ENCODE measurements at regions not wholly inside any gene's neighbourhood (a gene's known extent, or its start where the extent isn't known, plus 50 kb on each side); places are given as distances from the start of the nearest gene placed in this dataset.

DNA sequence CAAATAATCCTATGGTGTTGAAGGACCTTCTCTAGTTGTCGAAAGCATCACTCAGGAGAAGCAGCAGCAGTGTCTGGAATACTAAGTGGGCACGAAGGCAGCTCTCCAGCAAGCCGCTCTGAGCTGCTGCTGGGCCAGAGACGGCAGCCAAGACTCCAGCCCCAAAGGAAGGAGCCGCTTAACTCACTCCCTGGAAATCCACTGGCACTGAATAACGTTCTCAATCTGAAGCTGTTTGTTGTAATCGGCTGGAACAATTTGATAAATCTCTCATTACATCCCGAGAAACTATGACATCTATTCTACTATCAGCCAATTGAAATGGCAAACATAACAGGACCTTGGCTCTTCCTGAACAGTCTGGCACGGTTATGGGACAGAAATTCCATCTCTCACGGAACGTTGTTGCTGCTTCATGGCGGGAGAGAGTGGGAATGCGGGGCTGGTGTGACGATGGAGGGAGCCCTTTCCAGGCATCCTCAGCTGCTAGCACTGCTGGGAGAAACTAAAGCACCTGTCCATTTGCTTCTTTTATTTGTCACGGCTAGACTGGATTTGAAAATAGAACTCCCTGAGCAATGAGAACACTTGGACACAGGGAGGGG lies 331.5 kb upstream of the RNF32 start:
- DNase-seq (ENCODE audit: low read depth): no peak

DNA sequence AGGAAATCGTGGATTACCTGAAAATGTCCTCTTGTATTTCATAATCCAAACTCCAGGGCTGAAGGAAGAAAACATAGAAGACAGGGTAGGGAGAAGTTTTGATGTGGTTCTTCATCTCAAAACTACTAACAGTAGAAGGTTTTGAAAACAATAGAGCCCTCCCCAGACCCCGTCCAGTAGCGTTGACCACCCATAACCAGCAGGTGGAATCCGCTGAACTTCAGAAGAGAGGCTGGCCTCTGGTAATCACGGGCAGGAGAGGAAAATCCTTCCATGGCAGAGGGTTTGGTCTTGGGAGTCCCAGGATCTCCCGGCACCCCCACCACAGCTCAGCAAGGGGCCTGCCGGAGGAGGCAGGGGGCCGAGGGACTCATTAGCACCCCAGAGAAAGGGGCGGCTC lies 333.4 kb upstream of the RNF32 start:
- DNase-seq (ENCODE audit: low read depth): no peak

DNA sequence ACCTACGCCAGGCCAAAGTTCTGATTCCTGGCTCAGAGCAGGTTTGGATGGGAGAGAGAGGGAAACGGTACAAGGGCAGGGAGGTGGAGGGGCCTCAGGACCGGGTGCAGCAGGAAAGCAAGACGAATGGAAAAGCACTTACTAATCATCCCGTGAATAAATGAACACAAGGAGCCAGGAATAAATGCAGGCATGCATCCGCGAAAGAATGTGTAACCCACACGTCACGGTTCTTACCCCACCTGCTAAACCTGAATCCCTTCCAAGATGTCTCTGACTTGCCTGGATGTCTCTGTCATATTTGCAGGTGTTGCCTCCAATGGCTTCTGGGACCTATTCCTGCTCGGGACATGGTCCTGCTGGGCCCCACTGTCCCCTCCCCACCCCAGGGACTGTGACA lies 335.2 kb upstream of the RNF32 start:
- DNase-seq (ENCODE audit: low read depth): no peak

DNA sequence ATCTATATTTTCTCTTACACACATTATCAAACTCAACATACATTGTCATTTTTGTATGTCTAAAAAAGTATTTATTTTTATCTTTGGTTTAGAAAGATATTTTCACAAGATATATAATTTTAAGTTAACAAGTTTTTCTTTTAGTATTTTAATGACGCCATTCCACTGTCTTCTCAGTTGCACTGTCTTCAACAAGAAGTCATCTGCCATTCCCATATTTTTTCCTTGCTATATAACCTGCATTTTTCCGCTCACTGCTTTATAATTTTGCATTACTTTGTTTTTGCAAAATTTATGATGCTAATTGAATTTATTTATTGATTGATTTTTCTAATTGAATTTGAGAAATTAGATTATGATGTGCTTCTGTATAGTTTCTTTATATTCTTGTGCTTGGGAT lies 357.8 kb upstream of the RNF32 start:
- no peak for DNase-seq (ENCODE audit: low read depth)

DNA sequence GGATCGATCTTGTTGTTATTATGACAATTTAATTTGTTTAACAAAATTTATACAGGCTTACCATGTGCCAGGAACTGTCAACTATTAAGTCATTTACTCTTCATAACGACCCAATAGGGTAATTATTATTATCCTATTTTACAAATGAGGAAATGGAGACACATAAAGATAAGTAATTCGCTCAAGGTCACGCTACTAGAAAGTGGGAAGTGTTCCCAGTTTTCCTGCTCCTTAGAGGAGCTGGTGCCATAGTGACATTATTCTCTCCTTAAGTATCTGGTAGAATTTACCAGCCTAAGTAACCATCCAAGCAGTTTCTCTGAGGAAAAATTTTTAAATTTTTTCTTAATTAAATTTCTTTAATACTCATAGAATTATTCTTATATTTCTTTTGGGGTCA lies 360.9 kb upstream of the RNF32 start:
- DNase-seq (ENCODE audit: low read depth): no peak

DNA sequence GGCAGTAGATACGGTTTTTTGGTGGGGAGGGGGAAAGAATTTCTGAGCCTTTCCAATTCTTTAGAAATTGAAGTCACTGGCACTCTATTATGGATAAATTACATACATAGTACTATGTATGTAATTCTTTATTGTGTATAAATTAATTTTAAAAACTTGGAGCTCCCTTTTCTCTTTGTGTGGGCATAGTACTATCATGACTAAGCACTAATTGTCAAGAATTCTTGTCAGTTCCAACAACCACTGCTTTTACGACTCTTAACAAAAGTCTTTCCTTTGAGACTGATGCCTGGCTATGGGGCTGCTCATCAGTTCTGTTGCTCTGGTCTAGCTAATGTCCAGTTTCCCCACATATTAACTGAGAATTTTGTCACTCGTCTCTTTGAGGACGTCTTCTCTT lies 365.3 kb upstream of the RNF32 start:
- DNase-seq (ENCODE audit: low read depth): no peak

DNA sequence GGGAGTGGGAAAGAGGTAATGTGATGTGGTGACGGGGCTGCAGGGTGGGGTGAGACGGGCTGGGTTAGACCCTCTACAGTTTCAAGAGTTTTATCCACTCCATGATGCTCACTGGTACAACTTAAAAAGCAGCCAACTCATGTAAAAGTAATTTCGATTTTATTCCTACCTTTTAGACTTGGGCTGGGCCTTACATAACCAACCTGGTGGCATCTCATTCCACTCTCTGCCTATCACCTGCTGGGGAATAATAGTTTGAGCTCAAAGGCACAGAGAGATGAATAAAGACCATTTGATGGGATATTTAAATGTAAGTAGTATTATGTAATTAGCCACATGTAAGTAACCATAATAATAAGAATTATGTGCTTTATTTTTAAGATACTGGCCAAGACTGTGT lies 366.0 kb upstream of the RNF32 start:
- DNase-seq (ENCODE audit: low read depth): no peak

DNA sequence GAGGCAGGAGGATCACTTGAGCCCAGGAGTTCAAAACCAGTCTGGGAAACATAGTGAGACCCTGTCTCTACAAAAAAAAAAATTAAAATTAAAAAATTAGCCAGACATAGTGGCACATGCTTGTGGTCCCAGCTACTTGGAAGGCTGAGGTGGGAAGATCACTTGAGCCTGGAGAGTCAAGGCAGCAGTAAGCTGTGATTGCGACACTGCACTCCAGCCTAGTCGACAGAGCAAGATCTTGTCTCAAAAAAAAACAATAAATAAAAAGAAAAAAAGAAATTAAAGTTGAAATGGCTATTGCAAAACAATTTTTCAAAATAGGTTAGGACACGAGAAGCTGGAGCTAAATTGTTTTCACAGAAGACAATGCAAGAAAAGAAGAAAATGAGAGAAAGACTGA lies 379.0 kb upstream of the RNF32 start:
- no peak for DNase-seq (ENCODE audit: low read depth)

DNA sequence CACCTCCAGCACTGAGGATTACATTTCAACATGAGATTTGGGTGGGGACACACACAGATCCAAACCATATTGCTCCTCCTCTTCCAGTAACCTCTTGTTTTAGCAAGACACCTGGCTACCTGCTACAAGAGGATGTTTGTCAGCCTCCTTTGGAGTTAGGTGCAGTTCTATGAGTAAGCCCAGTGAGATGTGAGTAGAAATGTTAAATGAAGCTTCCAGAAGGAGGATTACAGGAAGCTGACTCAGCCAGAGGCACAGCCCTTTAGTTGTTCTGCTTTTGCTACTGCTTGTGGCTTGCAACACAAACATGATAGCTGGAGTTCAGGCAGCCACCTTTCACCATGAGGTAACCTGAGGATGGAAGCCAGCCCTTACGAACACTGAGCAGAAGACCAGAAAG lies 382.7 kb upstream of the RNF32 start:
- DNase-seq (ENCODE audit: low read depth): no peak

DNA sequence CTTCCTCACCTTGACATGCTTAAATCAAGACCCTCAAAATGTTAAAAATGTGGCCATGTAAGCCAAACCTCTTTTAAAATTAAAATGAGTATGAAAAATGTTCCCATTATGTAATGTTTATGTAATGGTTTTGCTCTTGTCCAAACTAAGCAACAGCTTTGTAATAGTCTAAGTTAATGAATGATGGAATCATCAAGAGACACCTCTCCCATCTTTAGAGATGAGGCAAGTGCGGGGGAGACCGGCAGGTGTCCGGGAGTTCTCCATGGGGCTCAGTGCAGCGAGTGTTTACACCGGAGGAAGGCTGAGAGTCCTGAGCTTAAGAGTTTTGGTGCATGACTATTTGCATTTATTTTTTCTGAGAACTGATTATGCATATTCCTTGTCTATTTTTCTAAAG lies 384.9 kb upstream of the RNF32 start:
- no peak for DNase-seq (ENCODE audit: low read depth)

DNA sequence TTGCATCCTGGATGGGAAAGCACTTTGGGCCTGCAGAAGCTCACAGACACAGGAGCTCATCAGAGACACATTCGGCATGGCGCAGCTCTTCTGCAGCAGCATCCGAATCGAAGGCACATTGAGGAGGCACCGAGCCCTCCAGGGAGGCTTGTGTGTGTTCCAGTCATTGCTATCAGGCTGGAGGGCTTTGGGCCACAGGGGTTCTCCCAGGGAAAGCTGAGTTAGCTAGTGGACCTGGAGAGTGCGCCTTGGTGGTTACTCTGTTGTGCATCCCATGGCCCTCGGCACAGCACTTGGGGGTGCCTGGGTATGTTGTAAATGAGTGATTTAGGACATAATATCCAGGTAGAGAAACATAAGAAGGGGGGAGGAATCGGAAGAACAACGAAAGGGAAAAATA lies 388.7 kb upstream of the RNF32 start:
- DNase-seq (ENCODE audit: low read depth): no peak

DNA sequence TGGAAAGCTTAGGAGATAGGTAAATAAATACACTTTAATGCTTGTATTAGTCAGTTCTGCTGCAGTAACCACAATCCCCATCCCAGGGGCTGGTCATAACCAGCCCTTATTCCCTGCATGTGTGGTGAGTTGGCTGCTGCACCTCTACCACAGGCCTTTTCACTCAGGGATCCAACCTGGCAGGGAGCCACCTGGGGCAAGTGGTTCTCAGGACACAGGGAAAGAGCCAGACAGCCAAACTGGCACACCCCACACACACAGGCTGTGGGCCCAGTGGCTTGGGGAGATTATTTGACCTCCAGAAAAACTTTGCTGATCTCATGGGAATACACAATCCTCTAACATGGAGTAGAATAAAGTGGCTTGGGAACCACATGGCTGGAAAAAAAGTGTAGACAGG lies 400.0 kb upstream of the RNF32 start:
- DNase-seq (ENCODE audit: low read depth): no peak

DNA sequence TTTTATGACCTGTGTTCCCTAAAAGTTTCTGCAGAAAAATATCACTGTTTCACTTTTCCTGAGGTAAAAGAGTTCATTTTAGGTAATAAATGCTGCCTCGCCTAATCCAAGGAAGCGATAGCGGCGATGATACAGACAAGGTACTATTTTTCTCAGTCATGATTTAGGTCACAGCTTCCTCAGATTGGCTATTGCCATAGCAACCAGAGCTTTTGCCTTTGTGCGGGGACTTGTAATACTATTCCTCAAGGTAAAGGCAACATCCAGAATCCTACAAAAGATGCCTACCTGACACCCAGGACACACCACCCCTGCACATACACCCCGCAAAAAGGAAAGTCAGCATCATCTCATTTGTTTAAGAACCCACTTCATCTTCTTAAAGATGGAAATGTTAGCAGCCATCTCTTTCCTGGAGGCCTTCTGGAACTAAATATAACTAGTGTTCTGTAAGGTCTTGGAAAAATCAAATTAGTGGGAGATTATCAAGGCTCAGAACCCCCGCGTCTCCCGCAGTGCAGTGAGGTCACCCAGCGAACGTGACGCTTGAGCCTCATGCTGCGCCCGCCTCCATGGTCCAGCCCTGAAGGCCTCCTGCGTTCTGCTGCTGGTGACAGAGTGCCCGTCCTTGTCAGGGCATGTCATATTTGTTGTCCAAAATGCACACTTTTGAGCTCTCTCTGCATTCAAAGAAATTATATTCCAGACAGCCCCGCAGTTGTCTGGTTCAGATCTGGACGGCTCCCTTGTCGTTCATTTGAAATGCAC lies 402.0 kb upstream of the RNF32 start:
- DNase-seq (ENCODE audit: low read depth): no peak

DNA sequence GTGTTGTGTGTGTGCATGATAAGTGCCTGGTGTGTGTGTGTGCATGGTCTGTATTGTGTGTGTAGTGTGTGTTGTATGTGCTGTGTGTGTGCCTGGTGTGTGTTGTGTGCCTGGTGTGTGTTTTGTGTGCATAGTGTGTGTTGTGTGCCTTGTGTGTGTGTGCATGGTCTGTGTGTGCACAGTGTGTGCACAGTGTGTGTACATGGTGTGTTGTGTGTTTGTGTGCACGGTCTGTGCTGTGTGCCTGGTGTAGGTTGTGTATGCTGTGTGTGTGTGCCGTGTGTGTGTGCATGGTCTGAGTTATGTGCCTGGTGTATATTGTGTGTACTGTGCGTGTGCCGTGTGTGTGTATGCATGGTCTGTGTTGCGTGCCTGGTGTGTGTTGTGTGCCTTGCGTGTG lies 403.0 kb upstream of the RNF32 start:
- no peak for DNase-seq (ENCODE audit: low read depth)

DNA sequence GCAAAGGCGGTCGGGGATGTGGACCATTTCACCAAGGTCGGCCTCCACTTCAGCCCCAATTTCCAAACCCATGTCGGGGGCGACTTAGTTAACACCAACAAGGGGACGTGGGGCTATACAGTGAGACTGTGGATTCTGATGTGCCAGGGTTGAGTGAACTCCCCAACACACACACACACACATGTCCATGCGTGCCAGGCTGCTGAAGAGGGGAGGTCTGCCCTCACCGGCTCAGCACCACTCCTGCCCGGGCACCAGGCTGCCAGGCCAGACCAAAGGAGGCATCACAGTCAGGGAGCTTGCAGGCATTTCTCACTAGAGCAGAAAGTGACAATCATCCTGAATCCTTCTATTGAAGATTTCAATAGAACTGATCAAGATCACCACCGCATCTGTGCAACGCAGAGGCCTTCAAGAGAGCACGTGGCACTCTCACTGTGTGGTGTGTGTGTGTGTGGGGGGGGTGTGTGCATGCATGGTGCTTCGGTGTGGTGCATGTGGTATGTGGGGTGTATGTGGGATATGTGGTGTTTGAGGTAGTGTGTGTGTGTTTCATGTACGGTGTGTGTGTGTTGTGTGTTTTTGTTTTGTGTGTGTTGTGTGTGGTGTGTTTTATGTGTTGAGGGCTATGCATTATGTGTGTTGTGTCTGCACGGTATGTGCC lies 403.5 kb upstream of the RNF32 start:
- DNase-seq (ENCODE audit: low read depth): no peak

DNA sequence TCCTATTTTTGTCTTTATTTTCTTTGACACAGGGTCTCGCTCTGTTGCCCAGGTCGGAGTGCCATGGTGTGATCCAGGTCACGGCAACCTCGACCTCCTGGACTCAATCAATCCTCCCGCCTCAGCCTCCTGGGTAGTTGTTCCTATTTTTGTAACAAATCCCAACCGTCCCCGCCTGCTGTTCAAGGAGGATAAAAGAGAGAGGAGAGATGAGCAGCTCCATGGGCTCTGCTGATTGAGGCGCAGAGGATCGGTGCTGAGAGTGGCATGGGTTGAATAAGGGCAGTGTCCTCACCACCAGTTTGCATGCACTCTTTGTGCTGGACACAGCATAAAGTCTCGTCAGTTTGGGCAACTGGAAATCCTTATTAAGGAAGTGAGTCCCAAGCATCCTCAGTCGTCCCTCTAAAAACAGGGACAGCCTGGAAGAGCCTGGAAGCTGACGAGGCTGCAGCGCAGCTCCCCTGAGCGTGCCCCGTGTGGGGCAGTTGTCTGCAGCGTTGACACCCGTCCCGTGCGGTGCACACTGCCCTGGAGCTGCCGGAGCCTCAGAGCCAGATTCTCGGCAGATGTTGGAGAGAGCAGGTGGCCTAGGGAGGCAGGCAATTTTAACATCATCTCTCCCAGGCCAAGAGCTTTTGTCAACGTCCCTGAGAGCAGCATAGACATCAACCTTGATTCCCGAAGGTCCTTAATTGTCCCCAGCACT lies 404.2 kb upstream of the RNF32 start:
- no peak for DNase-seq (ENCODE audit: low read depth)

DNA sequence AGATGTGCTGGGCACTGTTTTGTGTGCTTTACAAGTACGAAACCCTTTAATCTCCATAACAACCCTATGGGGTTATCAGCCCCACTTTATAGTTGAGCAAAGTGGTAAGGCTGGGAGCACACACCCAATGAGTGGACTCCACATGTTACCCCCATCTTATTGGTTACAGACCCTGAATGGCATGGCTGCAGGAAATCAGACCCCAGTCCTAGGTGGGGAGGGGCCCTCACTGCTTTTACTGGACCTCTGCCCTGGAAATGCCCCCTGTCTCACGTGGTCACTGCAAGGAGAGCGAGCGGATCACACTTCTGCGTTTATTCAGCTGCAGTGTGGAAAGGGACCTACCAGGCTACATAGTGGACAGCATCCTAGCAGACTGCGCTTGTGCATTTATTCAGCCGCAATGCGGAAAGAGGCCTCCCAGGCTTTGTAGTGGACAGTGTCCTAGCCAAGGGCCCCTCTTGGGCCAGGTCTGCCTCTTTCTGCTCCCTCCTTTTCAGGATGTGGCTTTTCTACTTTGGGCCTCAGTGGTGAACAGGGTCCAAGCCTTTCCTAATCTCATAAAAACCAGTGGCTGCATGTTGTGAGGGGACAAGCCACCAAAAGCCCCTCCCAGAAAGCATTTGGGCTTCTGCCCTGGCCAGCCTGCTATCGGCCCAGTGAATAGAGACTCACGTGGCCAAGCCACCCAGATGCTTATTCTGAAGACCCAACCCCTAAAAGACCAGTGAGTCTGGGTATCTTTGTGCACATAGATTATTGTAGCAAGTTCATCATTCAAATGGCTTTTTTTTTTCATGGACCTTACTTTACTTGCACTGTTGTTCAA lies 405.7 kb upstream of the RNF32 start:
- no peak for DNase-seq (ENCODE audit: low read depth)

DNA sequence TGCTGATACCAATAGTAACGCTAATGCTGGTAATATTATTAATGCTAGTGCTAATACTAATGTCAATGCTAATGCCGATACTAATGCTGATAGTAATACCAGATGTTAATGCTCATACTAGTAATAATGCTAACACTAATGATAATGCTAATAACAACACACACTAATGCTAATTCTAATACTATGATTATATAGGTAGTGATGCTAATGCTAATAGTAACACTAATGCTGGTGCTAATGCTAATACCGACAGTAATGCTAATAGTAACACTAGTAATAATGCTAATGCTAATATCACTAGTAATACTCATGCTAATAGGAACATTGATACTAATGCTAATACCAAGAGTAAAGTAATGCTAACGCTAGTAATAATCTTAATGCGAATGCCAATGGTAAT lies 406.4 kb upstream of the RNF32 start:
- no peak for DNase-seq (ENCODE audit: low read depth)

DNA sequence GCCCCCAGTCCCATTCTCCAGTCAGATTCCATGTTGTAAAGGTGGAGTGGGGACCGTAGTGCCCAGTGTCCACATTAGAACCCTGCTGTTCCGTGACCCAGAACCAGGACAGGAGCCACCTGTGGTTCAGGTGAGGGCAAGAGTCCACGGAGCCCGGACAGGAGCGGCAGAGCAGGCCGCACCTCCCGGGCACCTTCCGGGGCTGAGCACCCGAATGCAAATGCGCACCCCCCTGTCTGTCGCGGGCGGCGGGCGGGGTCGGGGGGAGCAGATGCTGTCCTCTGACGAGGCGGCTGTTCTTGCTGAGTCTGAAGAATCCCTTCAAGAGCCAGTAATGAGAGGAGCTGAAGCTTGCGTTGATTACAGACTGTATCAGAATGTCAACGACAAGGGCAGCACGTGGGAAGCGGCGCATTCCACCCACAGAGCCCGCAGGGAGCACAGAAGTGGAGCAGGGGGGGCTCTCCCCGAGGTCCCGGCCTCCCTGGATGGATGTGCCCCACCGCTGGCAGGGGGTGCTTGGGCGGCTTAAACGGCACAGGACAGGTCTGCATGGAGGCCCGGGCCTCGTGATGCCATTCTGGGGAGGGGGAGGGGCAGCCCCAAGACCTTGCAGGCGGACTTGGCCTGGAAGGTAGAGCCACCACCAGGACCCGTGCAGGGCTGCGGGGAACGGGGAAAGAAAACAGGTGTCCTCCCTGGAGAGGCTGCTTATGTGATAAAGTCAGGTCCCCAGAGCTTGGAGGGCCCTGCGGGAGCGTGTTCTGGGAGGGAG lies 407.5 kb upstream of the RNF32 start:
- no peak for DNase-seq (ENCODE audit: low read depth)

DNA sequence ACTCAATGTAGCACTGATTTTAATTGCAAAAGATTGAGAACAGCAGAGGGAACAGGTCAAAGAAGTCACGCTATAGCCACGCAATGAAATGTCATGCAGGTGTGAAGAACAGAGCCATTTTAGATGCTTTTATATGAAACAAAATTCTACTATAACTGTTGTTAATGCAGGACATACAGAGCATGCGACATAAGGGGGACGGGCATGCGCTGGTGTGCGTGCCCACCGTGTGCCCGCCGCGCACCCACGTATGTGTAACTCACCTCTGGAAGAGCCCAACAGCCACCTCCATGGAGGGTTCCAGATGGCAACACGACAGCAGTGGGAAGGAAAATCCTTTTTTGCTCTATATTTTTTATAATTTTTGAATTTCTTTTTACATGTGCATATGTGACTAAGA lies 410.0 kb upstream of the RNF32 start:
- no peak for DNase-seq (ENCODE audit: low read depth)

DNA sequence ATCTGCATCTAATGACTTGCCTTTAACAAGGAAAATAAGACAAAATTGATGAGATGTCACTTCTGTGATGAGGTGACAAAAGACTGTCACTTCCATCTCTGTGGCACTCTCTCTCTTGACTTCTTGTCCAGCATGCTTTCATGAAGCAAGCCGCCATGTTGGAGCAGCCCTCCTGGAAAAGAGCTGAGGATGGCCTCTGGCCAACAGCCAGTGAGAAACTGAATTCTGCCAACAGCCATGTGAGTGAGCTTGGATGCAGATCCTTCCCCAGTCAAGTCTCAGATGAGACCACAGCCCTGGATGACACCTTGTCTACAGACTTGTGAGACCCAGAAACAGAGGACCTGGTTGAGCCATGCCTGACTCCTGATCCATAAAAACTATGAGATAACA lies 412.6 kb upstream of the SHH start:
- no peak for DNase-seq (ENCODE audit: low read depth)
